ENCODE measurements at regions not wholly inside any gene's neighbourhood (a gene's known extent, or its start where the extent isn't known, plus 50 kb on each side); places are given as distances from the start of the nearest gene placed in this dataset.

GRCh38 chr4:187413564-187414358 lies 581.8 kb upstream of the ZFP42 start:
- Histone ChIP-seq H3K9me3 (no peaks in the 10 kb centered on the region), H3K27ac (no peak overlapping the region), H3K4me3 (no peak overlapping the region), H3K4me1 (no peaks in the 10 kb centered on the region), H3K27me3 (no peaks in the 10 kb centered on the region), H3K36me3 (no peaks in the 10 kb centered on the region)
- WGBS (ENCODE audit: insufficient coverage, low coverage, low lambda C conversion rate, missing lambda C conversion rate), result 59% methylated on average over 4 of the region's 4 CpGs
- DNase-seq (no peak), ATAC-seq (no peak)
- intact Hi-C loops (cut with DNase I), result no loop called here
- TF ChIP-seq CTCF (IDR thresholded peaks at IDR 0.05) (no peak), POLR2A (IDR thresholded peaks at IDR 0.05) (no peak)

- intact Hi-C loops (cut with DNase I), result no loop called here
- no peaks in the 10 kb centered on the region for H3K27me3 ChIP-seq
- ATAC-seq, result no peak
- H3K4me1 ChIP-seq, result no peaks in the 10 kb centered on the region
- no peaks in the 10 kb centered on the region for H3K36me3 ChIP-seq
- whole genome bisulfite sequencing (ENCODE audit: insufficient coverage, low coverage, low lambda C conversion rate, missing lambda C conversion rate), result 41% methylated on average over 2 of the region's 2 CpGs
- no peak for TF ChIP-seq POLR2A (IDR thresholded peaks at IDR 0.05)
- no peak for TF ChIP-seq CTCF (IDR thresholded peaks at IDR 0.05)
- no peak overlapping the region for H3K4me3 ChIP-seq
- H3K9me3 ChIP-seq, result no peaks in the 10 kb centered on the region
- DNase-seq, result no peak
- no peak overlapping the region for H3K27ac ChIP-seq
Measured at GRCh38 chr4:187414716-187415115, 580.9 kb upstream of the ZFP42 start.

GRCh38 chr4:187415231-187415630 lies 580.3 kb upstream of the ZFP42 start:
- WGBS (ENCODE audit: insufficient coverage, low coverage, low lambda C conversion rate, missing lambda C conversion rate), result 41% methylated on average over 3 of the region's 3 CpGs
- no peak overlapping the region for H3K27ac ChIP-seq
- TF ChIP-seq POLR2A (IDR thresholded peaks at IDR 0.05) (no peak), CTCF (IDR thresholded peaks at IDR 0.05) (no peak)
- ATAC-seq (no peak), DNase-seq (no peak)
- no peak overlapping the region for H3K4me3 ChIP-seq
- no peaks in the 10 kb centered on the region for H3K4me1 ChIP-seq
- no peaks in the 10 kb centered on the region for H3K27me3 ChIP-seq
- no peaks in the 10 kb centered on the region for H3K9me3 ChIP-seq
- intact Hi-C loops (cut with DNase I), result no loop called here
- no peaks in the 10 kb centered on the region for H3K36me3 ChIP-seq

- 54% methylated on average over 3 of the region's 3 CpGs for WGBS (ENCODE audit: insufficient coverage, low coverage, low lambda C conversion rate, missing lambda C conversion rate)
- ATAC-seq (no peak), DNase-seq (no peak)
- H3K36me3 ChIP-seq, result no peaks in the 10 kb centered on the region
- TF ChIP-seq CTCF (IDR thresholded peaks at IDR 0.05) (no peak), POLR2A (IDR thresholded peaks at IDR 0.05) (no peak)
- intact Hi-C loops (cut with DNase I), result no loop called here
- H3K4me1 ChIP-seq, result no peaks in the 10 kb centered on the region
- no peak overlapping the region for H3K27ac ChIP-seq
- no peaks in the 10 kb centered on the region for H3K27me3 ChIP-seq
- H3K4me3 ChIP-seq, result no peak overlapping the region
- H3K9me3 ChIP-seq, result no peaks in the 10 kb centered on the region
Measured at GRCh38 chr4:187416216-187416615, 579.4 kb upstream of the ZFP42 start.
